HCT116 (cell line): ENCODE measurements at regions not wholly inside any gene's neighbourhood (a gene's known extent, or its start where the extent isn't known, plus 50 kb on each side); places are given as distances from the start of the nearest gene placed in this dataset.

ENCODE experiments used
- ATAC-seq: fragments of 200-7000 bp; cut with Tn5 transposase; 2 replicates; pipeline ENCODE4 v1.9.1; 2020; ENCODE audit warnings: mild to moderate bottlenecking, moderate library complexity
- BruUV-seq: library from RNA; stranded (reverse); fragments of 400-500 nt; replicated peaks from 2 replicates; lab custom pipeline; 2021; lab: Mats Ljungman, UMichigan
- CTCF ChIA-PET: fragments of 300-600 bp; sonication (Branson Sonifier 250); formaldehyde crosslinking; loops from one replicate; lab custom pipeline; 2021; ENCODE audit warnings: antibody characterized with exemption; lab: Charles Lee
- POLR2A ChIA-PET: fragments of 300-600, 350-600 bp; sonication (Branson Sonifier 250); formaldehyde crosslinking; loops from one replicate; lab custom pipeline; 2021; ENCODE audit warnings: antibody characterized with exemption; lab: Charles Lee
- RAD21 ChIA-PET, 2 experiments: fragments of 300-600 bp; sonication (Branson Sonifier 250); formaldehyde crosslinking; loops; one replicate each; lab custom pipeline; 2023; ENCODE audit warnings: low total read pairs in 2 of 2; ENCODE audit not compliant: uncharacterized antibody in 2 of 2, unreplicated experiment in 2 of 2, low non-redundant PET in 1 of 2; lab: Charles Lee
- DNase-seq: peaks from one replicate; pipeline ENCODE4 v3.0.0-alpha.2; 2010; ENCODE audit warnings: low read depth, low spot score
- H2AFZ ChIP-seq: fragments of 200-600 bp; shearing (Covaris generic), sonication (generic); 2 replicates; pipeline ENCODE4 v1.6.1; 2017; ENCODE audit warnings: low read depth, mixed run types, mixed read lengths, antibody characterized with exemption, low read length; ENCODE audit not compliant: poor library complexity, severe bottlenecking
- H3K27ac ChIP-seq: 2 replicates; pipeline ENCODE4 v1.5.1; 2012; ENCODE audit warnings: low read depth, low read length
- H3K27me3 ChIP-seq: fragments of 200-600 bp; sonication (generic); 2 replicates; pipeline ENCODE4 v1.6.1; 2016; ENCODE audit warnings: mixed run types, low read length, mixed read lengths; ENCODE audit not compliant: insufficient read depth
- H3K36me3 ChIP-seq, 2 experiments: fragments of 200-500 bp in 1 of 2; fragments of 200-600 bp in 1 of 2; sonication (Bioruptor generic) in 1 of 2; sonication (generic) in 1 of 2; 2 replicates each; pipeline versions ENCODE4 v1.5.1 to v1.6.1; 2014 to 2016; ENCODE audit warnings: low read length in 2 of 2, inconsistent platforms in 1 of 2, mixed read lengths in 1 of 2, mixed run types in 1 of 2; ENCODE audit not compliant: insufficient read depth in 2 of 2, control insufficient read depth in 1 of 2
- H3K4me1 ChIP-seq, 2 experiments: fragments of 200-600 bp in 1 of 2; sonication (generic) in 1 of 2; 2 replicates each; pipeline versions ENCODE4 v1.5.1 to v1.6.1; 2012 to 2017; ENCODE audit warnings: low read length in 2 of 2, inconsistent platforms in 1 of 2, mild to moderate bottlenecking in 1 of 2, mixed read lengths in 1 of 2, mixed run types in 1 of 2, moderate library complexity in 1 of 2; ENCODE audit not compliant: insufficient read depth in 2 of 2, control insufficient read depth in 1 of 2
- H3K4me2 ChIP-seq: fragments of 200-600 bp; sonication (generic); 2 replicates; pipeline ENCODE4 v1.6.1; 2017; ENCODE audit warnings: mixed run types, low read length, mixed read lengths
- H3K4me3 ChIP-seq, 2 experiments: fragments of 200-600 bp in 1 of 2; sonication (generic) in 1 of 2; replicated peaks in 1 of 2; 2 replicates each; pipeline ENCODE4 v1.5.1; 2011 to 2016; ENCODE audit warnings: low read length in 2 of 2, control low read depth in 1 of 2, low read depth in 1 of 2, mild to moderate bottlenecking in 1 of 2, mixed read lengths in 1 of 2, mixed run types in 1 of 2
- H3K79me2 ChIP-seq: fragments of 200-600 bp; sonication (generic); 2 replicates; pipeline ENCODE4 v1.6.1; 2017; ENCODE audit warnings: mild to moderate bottlenecking, mixed run types, low read length, moderate library complexity, mixed read lengths; ENCODE audit not compliant: insufficient read depth
- H3K9ac ChIP-seq: fragments of 200-600 bp; sonication (generic); 2 replicates; pipeline ENCODE4 v1.6.1; 2016; ENCODE audit warnings: low read length, mixed read lengths
- H3K9me2 ChIP-seq: fragments of 200-600 bp; sonication (generic), shearing (Covaris generic); 2 replicates; pipeline ENCODE4 v1.6.1; 2017; ENCODE audit warnings: mixed run types, mild to moderate bottlenecking, moderate library complexity; ENCODE audit not compliant: insufficient read depth
- H3K9me3 ChIP-seq, 2 experiments: fragments of 200-500 bp in 1 of 2; fragments of 200-600 bp in 1 of 2; sonication (Bioruptor generic) in 1 of 2; sonication (generic) in 1 of 2; 2 replicates each; pipeline ENCODE4 v1.6.1; 2014 to 2017; ENCODE audit warnings: low read length in 2 of 2, mixed read lengths in 2 of 2, inconsistent platforms in 1 of 2, low read depth in 1 of 2, mild to moderate bottlenecking in 1 of 2, mixed run types in 1 of 2, moderate library complexity in 1 of 2; ENCODE audit not compliant: control insufficient read depth in 1 of 2, insufficient read depth in 1 of 2
- H4K20me1 ChIP-seq: fragments of 200-600 bp; sonication (generic), shearing (Covaris generic); 2 replicates; pipeline ENCODE4 v1.6.1; 2017; ENCODE audit warnings: mixed run types, mild to moderate bottlenecking, moderate library complexity; ENCODE audit not compliant: insufficient read depth
- ATF3 ChIP-seq: IDR thresholded peaks from 2 replicates; pipeline ENCODE4 v1.6.1; 2012
- EGR1 ChIP-seq: IDR thresholded peaks from 2 replicates; pipeline ENCODE4 v1.6.1; 2012; ENCODE audit warnings: low read depth
- EZH2 ChIP-seq: fragments of 200-600 bp; sonication (generic); IDR thresholded peaks from 2 replicates; pipeline ENCODE4 v1.6.1; 2017; ENCODE audit warnings: antibody characterized with exemption, mixed run types
- FOSL1 ChIP-seq: IDR thresholded peaks from 2 replicates; pipeline ENCODE4 v1.6.1; 2012; ENCODE audit warnings: low read depth
- REST ChIP-seq: IDR thresholded peaks from 2 replicates; pipeline ENCODE4 v1.6.1; 2012; ENCODE audit warnings: low read depth
- SP1 ChIP-seq: IDR thresholded peaks from 2 replicates; pipeline ENCODE4 v1.6.1; 2012; ENCODE audit warnings: low read depth
- TCF7L2 ChIP-seq: IDR thresholded peaks from 2 replicates; pipeline ENCODE4 v1.7.0; 2011; ENCODE audit warnings: borderline replicate concordance, inconsistent platforms; ENCODE audit not compliant: insufficient read depth, insufficient read length; ENCODE audit errors: extremely low read depth
- YY1 ChIP-seq: IDR thresholded peaks from 2 replicates; pipeline ENCODE4 v1.6.1; 2011; ENCODE audit warnings: low read length, low read depth, moderate library complexity, mild to moderate bottlenecking; ENCODE audit not compliant: insufficient replicate concordance; ENCODE audit errors: extremely low read depth
- ZBTB33 ChIP-seq: IDR thresholded peaks from 2 replicates; pipeline ENCODE4 v1.6.1; 2011; ENCODE audit warnings: mild to moderate bottlenecking, low read length, moderate library complexity; ENCODE audit not compliant: insufficient replicate concordance; ENCODE audit errors: extremely low read depth
- ZNF274 ChIP-seq: fragments of 200-500 bp; sonication (Bioruptor generic); IDR thresholded peaks from 2 replicates; pipeline ENCODE4 v1.6.1; 2014; ENCODE audit warnings: mild to moderate bottlenecking, low read depth, low read length, inconsistent platforms
- intact Hi-C: fragments of 100-400 bp; cut with micrococcal nuclease; formaldehyde crosslinking; loops from 2 replicates; pipeline ENCODE4 v1.10.0; 2022

GRCh38 chr1:22257290-22258275 is 114.7 kb upstream of the WNT4 start:
- no TSS peak for BruUV-seq
- ChIA-PET RAD21 (no interaction called here), CTCF (no interaction called here), POLR2A (no interaction called here)
- Histone ChIP-seq H3K27ac (no peak overlapping the region), H3K27me3 (no peaks in the 10 kb centered on the region), H3K4me3 (no peak overlapping the region), H3K79me2 (no peaks in the 10 kb centered on the region), H3K9ac (no peak overlapping the region), H4K20me1 (no peaks in the 10 kb centered on the region), H3K9me2 (no peaks in the 10 kb centered on the region), H3K9me3 (no peaks in the 10 kb centered on the region), H3K4me1 (no peaks in the 10 kb centered on the region), H3K4me2 (no peak overlapping the region), H3K36me3 (no peaks in the 10 kb centered on the region), H2AFZ (no peak overlapping the region)
- TF ChIP-seq ZBTB33 (no peak), EZH2 (no peak), ATF3 (no peak), YY1 (no peak), FOSL1 (no peak), TCF7L2 (no peak), ZNF274 (no peak), SP1 (no peak), EGR1 (no peak), REST (no peak)
- intact Hi-C loops, result no loop called here
- ATAC-seq (no peak), DNase-seq (no peak)
